ENCODE measurements at regions not wholly inside any gene's neighbourhood (a gene's known extent, or its start where the extent isn't known, plus 50 kb on each side); places are given as distances from the start of the nearest gene placed in this dataset.

- TF ChIP-seq CTCF (IDR thresholded peaks at IDR 0.05): no peak
- no peak for TF ChIP-seq POLR2A (IDR thresholded peaks at IDR 0.05)
- TF ChIP-seq EP300 (IDR thresholded peaks at IDR 0.05): no peak
Observed at GRCh38 chr15:53837263-53837662, 77.8 kb upstream of the WDR72 start.

Measured in stomach (tissue), 4 donors.